WERI-Rb-1 (cell line): ENCODE measurements at regions not wholly inside any gene's neighbourhood (a gene's known extent, or its start where the extent isn't known, plus 50 kb on each side); places are given as distances from the start of the nearest gene placed in this dataset.

ENCODE experiments used
- DNase-seq: peaks from one replicate; pipeline ENCODE4 v3.0.0-alpha.2; 2020
- H3K27ac ChIP-seq: fragments of 250-450 bp; sonication (Bioruptor Pico); 2 replicates; pipeline ENCODE4 v1.5.1; 2020; ENCODE audit warnings: mild to moderate bottlenecking, moderate library complexity
- H3K27me3 ChIP-seq: fragments of 250-450 bp; sonication (Bioruptor Pico); 2 replicates; pipeline ENCODE4 v1.5.1; 2021; ENCODE audit warnings: mild to moderate bottlenecking, low read depth, moderate library complexity; ENCODE audit not compliant: insufficient read depth, severe bottlenecking
- H3K36me3 ChIP-seq: fragments of 250-450 bp; sonication (Bioruptor Pico); 2 replicates; pipeline ENCODE4 v1.5.1; 2020; ENCODE audit warnings: mild to moderate bottlenecking, moderate library complexity
- H3K4me3 ChIP-seq: 2 replicates; pipeline ENCODE4 v1.5.1; 2011; ENCODE audit warnings: low read depth, mild to moderate bottlenecking, control low read depth, low read length
- H3K9me3 ChIP-seq: fragments of 250-450 bp; sonication (Bioruptor Pico); 2 replicates; pipeline ENCODE4 v1.5.1; 2021; ENCODE audit warnings: mild to moderate bottlenecking, moderate library complexity; ENCODE audit not compliant: severe bottlenecking
- TF ChIP-seq, protein P1 (sequence below): IDR thresholded peaks from 2 replicates; pipeline ENCODE4 v1.5.1; 2011; ENCODE audit warnings: low read depth, mild to moderate bottlenecking, control low read depth, inconsistent platforms, low read length

DNA sequence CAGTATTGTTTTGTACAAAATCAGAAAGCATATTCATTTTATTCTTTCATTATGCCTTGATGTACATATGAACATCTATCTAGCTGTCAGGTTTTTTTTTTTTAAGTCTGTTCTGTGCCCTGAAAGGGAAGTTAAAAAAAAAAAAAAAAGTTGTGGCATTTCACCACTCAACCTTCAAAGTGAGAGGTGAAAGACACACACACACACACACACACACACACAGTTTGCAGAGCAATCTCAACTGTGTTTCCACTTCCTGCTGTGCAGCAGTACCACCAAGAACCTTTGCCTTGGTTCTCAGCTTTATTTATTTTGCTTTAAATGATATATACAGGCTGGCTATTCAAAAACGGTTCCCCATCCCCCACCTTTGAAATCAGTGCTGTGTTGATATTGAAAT is 955.6 kb downstream of the GATA3 start:
- no peak for DNase-seq
- no peaks in the 10 kb centered on the region for H3K9me3 ChIP-seq
- TF ChIP-seq, protein P1, sequence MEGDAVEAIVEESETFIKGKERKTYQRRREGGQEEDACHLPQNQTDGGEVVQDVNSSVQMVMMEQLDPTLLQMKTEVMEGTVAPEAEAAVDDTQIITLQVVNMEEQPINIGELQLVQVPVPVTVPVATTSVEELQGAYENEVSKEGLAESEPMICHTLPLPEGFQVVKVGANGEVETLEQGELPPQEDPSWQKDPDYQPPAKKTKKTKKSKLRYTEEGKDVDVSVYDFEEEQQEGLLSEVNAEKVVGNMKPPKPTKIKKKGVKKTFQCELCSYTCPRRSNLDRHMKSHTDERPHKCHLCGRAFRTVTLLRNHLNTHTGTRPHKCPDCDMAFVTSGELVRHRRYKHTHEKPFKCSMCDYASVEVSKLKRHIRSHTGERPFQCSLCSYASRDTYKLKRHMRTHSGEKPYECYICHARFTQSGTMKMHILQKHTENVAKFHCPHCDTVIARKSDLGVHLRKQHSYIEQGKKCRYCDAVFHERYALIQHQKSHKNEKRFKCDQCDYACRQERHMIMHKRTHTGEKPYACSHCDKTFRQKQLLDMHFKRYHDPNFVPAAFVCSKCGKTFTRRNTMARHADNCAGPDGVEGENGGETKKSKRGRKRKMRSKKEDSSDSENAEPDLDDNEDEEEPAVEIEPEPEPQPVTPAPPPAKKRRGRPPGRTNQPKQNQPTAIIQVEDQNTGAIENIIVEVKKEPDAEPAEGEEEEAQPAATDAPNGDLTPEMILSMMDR: no peak
- no peak overlapping the region for H3K4me3 ChIP-seq
- H3K27me3 ChIP-seq: no peaks in the 10 kb centered on the region
- H3K36me3 ChIP-seq: no peaks in the 10 kb centered on the region
- no peak overlapping the region for H3K27ac ChIP-seq

DNA sequence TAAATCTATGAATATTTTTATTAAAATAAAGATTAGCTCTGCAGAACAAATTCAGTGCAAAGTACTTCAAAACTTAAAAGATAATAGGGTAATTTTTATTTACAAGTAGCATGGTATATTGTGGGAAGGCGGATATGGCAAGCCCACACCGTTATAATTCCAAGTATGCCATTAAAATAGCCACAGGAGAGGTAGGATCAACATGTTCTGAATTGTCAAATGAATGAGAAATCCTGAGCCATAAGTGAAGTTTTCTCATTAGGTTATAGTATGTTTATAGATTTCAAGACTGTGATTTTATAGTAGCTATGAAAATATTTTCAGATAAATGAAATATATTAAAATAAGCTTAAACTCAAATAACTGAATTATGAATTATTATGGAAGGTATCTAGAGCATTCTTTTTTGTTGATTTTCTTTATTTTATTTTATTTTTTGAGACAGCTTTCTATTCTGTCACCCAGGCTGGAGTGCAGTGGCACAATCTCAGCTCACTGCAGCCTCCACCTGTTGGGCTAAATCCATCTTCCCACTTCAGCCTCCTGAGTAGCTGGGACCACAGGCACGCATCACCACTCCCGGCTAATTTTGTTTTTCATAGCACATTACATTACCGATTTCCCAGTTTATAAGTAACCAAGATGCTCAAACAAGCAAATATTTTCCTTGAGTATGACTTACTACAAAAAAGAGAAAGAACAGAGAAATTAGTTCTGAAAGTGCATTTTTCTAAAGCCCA is 956.6 kb downstream of the GATA3 start:
- TF ChIP-seq, protein P1: no peak

DNA sequence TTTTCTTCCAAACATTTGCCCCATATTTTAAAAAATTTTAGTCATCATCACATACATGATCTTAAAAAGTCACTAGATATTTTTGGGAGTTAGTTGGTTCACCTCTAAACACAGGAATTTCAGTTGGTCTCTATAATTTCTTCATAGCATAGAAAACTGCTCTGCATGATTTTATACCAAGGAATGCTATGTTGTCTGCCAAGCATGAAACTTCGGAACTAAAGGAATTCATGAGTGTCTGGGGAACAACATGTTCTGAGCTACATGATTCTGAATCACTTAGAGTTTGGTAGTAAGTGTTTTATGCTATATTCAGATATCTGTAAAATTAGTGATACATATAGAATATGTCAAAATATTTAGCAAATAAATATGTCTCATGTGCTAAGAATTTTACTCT is 957.8 kb downstream of the GATA3 start:
- Histone ChIP-seq H3K27ac (no peak overlapping the region), H3K4me3 (no peak overlapping the region), H3K27me3 (no peaks in the 10 kb centered on the region), H3K36me3 (no peaks in the 10 kb centered on the region), H3K9me3 (no peaks in the 10 kb centered on the region)
- no peak for DNase-seq
- TF ChIP-seq, protein P1: no peak

More for the DNA sequence above, 956.6 kb downstream of the GATA3 start:
- no peak overlapping the region for H3K4me3 ChIP-seq
- H3K27me3 ChIP-seq: no peaks in the 10 kb centered on the region
- no peaks in the 10 kb centered on the region for H3K36me3 ChIP-seq
- H3K9me3 ChIP-seq: no peaks in the 10 kb centered on the region
- DNase-seq: no peak
- no peak overlapping the region for H3K27ac ChIP-seq

DNA sequence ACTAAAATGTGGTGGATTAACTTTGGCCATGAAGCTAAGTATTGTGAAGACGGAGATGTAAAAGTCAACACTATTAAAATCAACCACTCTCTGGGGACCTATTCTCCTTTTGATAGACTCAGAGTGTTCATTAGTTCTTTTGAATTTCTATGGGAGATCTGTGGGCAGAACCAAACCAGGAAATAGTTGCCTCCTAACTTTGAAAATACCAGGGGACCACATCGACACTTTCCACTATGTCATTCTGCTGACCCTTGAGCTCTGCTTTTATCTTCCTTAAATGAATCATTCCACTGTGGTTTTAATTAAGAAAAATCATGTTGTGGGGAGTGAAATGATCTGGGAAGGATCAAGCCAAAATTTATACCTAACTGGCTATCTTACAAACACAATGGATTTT is 960.5 kb downstream of the GATA3 start:
- H3K36me3 ChIP-seq: no peaks in the 10 kb centered on the region
- H3K27ac ChIP-seq: no peak overlapping the region
- H3K27me3 ChIP-seq: no peaks in the 10 kb centered on the region
- no peaks in the 10 kb centered on the region for H3K9me3 ChIP-seq
- TF ChIP-seq, protein P1: no peak
- no peak overlapping the region for H3K4me3 ChIP-seq
- DNase-seq: no peak

DNA sequence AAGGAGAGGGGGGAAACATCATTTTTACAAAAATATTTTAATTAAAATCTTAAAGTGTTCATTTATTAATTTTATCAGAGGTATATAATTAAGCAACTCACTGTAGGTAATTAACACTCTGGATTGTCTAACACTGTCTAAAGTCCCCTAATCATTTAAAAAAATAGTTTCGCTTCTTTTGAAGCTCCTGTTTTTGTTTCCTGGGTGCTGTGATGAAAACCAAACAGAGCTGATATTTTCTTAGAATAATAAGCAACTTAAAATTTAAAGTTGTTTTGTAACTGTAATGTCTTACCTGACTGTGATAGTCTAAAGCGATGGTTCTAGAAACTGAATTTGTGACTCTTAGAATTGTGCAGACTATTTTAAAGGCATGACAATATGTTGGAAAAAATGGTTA is 961.0 kb downstream of the GATA3 start:
- Histone ChIP-seq H3K27me3 (no peaks in the 10 kb centered on the region), H3K4me3 (no peak overlapping the region), H3K27ac (no peak overlapping the region), H3K9me3 (no peaks in the 10 kb centered on the region), H3K36me3 (no peaks in the 10 kb centered on the region)
- no peak for DNase-seq
- TF ChIP-seq, protein P1: no peak

DNA sequence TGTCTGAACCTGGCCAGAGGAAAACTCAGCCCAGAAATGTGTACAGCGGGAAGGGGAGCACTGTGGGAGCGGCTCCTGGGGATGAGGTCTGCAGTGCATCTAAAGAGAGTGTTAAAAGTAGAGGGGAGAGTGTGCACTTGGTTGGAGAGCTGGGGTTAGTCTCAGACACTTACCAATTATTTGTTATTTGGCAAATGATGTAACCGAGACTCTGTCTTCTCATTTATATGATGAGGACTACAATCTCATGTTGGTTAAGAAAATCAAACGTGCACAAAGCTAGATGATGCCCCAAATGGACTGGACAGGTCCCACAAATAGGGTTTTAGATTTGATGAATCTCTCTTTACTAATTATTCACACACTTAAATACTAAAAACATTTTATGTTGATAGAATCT is 962.4 kb downstream of the GATA3 start:
- DNase-seq: no peak
- H3K27me3 ChIP-seq: no peaks in the 10 kb centered on the region
- TF ChIP-seq, protein P1: no peak
- no peaks in the 10 kb centered on the region for H3K9me3 ChIP-seq
- no peaks in the 10 kb centered on the region for H3K36me3 ChIP-seq
- H3K27ac ChIP-seq: no peak overlapping the region
- no peak overlapping the region for H3K4me3 ChIP-seq
